Ishikawa (cell line): ENCODE measurements at regions not wholly inside any gene's neighbourhood (a gene's known extent, or its start where the extent isn't known, plus 50 kb on each side); places are given as distances from the start of the nearest gene placed in this dataset.

Experiments
- CEBPB ChIP-seq: IDR thresholded peaks from 2 replicates; pipeline ENCODE4 v1.6.1; 2012
- EGR1 ChIP-seq: IDR thresholded peaks from 2 replicates; pipeline ENCODE4 v1.6.1; 2012
- EP300 ChIP-seq: IDR thresholded peaks from 2 replicates; pipeline ENCODE4 v1.6.1; 2012; ENCODE audit warnings: borderline replicate concordance
- NFIC ChIP-seq: IDR thresholded peaks from 2 replicates; pipeline ENCODE4 v1.6.1; 2012
- RAD21 ChIP-seq: IDR thresholded peaks from 2 replicates; pipeline ENCODE4 v1.6.1; 2012; ENCODE audit warnings: low read depth
- TAF1 ChIP-seq: IDR thresholded peaks from 2 replicates; pipeline ENCODE4 v1.6.1; 2012; ENCODE audit warnings: low read depth, mild to moderate bottlenecking
- TCF12 ChIP-seq: IDR thresholded peaks from 2 replicates; pipeline ENCODE4 v1.6.1; 2012; ENCODE audit warnings: low read depth
- YY1 ChIP-seq: IDR thresholded peaks from 2 replicates; pipeline ENCODE4 v1.6.1; 2012; ENCODE audit warnings: low read depth
- TF ChIP-seq, protein P1 (sequence below): IDR thresholded peaks from 2 replicates; pipeline ENCODE4 v1.6.1; 2012; ENCODE audit warnings: low read depth, mild to moderate bottlenecking
- TF ChIP-seq, protein P2 (sequence below): IDR thresholded peaks from 2 replicates; pipeline ENCODE4 v1.6.1; 2012

DNA sequence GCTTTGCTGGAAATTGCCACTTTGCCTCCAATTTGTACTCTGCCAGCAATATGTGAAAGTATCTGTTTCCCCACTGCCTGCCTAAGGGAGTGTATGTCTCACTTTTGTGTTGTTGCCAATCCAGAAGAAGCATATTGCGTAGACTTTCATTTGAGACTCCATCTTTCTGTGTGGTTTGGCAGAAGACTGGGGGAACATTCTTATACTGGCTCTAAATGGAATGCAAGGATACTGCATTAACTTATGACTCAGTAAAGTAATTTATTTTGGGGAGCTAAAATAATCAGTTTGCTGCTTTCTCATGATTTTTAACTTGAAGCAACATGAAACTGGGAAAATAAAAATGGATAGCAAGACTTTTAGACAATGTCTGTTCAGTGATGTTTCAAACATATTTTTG lies 107.7 kb upstream of the TMPRSS2 start:
- TF ChIP-seq, protein P1, sequence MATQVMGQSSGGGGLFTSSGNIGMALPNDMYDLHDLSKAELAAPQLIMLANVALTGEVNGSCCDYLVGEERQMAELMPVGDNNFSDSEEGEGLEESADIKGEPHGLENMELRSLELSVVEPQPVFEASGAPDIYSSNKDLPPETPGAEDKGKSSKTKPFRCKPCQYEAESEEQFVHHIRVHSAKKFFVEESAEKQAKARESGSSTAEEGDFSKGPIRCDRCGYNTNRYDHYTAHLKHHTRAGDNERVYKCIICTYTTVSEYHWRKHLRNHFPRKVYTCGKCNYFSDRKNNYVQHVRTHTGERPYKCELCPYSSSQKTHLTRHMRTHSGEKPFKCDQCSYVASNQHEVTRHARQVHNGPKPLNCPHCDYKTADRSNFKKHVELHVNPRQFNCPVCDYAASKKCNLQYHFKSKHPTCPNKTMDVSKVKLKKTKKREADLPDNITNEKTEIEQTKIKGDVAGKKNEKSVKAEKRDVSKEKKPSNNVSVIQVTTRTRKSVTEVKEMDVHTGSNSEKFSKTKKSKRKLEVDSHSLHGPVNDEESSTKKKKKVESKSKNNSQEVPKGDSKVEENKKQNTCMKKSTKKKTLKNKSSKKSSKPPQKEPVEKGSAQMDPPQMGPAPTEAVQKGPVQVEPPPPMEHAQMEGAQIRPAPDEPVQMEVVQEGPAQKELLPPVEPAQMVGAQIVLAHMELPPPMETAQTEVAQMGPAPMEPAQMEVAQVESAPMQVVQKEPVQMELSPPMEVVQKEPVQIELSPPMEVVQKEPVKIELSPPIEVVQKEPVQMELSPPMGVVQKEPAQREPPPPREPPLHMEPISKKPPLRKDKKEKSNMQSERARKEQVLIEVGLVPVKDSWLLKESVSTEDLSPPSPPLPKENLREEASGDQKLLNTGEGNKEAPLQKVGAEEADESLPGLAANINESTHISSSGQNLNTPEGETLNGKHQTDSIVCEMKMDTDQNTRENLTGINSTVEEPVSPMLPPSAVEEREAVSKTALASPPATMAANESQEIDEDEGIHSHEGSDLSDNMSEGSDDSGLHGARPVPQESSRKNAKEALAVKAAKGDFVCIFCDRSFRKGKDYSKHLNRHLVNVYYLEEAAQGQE, result no peak
- TF ChIP-seq NFIC, result no peak
- no peak for TF ChIP-seq RAD21
- TF ChIP-seq TAF1, result no peak
- no peak for TF ChIP-seq TCF12
- TF ChIP-seq, protein P2, sequence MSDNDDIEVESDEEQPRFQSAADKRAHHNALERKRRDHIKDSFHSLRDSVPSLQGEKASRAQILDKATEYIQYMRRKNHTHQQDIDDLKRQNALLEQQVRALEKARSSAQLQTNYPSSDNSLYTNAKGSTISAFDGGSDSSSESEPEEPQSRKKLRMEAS, result no peak
- TF ChIP-seq EP300, result no peak
- TF ChIP-seq YY1, result no peak
- TF ChIP-seq EGR1, result no peak
- TF ChIP-seq CEBPB, result no peak
